ENCODE measurements at regions not wholly inside any gene's neighbourhood (a gene's known extent, or its start where the extent isn't known, plus 50 kb on each side); places are given as distances from the start of the nearest gene placed in this dataset.
"Not testable (repeated sequence)": the region's sequence is repeated elsewhere in the genome, so short reads cannot be mapped to it uniquely, and the experiment has no call there.

DNA sequence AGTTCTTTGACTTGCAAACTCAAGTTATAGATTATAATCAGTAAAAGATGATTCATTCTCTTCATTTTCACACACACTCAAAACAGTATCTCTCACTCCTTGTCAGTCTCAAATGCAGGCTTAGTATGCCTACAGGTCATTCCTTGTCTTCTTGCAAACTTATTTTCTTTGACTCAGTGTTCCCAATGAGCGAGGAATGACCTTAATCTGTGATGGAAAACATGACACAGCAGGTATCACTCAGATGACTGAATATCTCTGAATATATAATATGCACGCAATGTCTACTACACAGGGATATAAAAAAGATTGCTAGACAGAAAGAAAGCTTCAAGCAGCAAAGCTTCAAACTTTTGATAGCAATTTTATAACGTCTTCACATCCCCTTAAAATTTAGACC lies 127.8 kb upstream of the RGPD4 start:
- no peak for DNase-seq
- CTCF ChIA-PET, result no interaction called here
- Mint-ChIP-seq H3K27ac (no peak overlapping the region), H3K4me3 (no peak overlapping the region), H3K27me3 (no peaks in the 10 kb centered on the region), H3K4me1 (no peaks in the 10 kb centered on the region), H3K9me3 (ENCODE audit: low read depth) (no peaks in the 10 kb centered on the region), H3K36me3 (ENCODE audit: low read depth) (no peaks in the 10 kb centered on the region)
- no peak for ATAC-seq
- intact Hi-C loops (cut with DNase I, micrococcal nuclease), result no loop called here
- POLR2A ChIA-PET, result no interaction called here

DNA sequence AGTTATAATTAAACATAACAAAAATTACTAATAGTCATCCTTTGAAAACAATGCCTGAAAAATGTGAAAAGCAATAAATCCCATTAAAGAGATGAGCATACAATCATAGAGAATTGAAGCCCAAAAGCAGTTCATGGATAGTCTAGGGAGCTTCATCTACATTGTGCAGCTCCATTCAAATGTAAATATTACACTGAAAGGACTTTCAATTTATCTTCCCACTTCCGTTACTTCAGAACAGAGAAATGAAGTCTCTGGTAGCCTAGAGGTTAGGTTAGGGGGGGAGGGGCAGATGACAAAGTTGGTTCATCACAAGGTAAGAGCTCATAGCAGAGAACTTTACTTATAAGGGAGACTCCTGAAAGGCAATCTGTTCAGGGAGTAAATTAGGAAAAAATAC lies 126.6 kb upstream of the RGPD4 start:
- DNase-seq, result no peak
- Mint-ChIP-seq H3K27me3 (no peaks in the 10 kb centered on the region), H3K36me3 (ENCODE audit: low read depth) (no peaks in the 10 kb centered on the region), H3K4me1 (no peaks in the 10 kb centered on the region), H3K9me3 (ENCODE audit: low read depth) (no peaks in the 10 kb centered on the region), H3K27ac (no peak overlapping the region), H3K4me3 (no peak overlapping the region)
- intact Hi-C loops (cut with DNase I, micrococcal nuclease), result no loop called here
- ChIA-PET POLR2A (no interaction called here), CTCF (interaction anchor here (0.6 kb wide), 1 partner anchor 23 kb away, joined by 3 read pairs; no protein-coding TSS in a partner anchor)
- ATAC-seq, result no peak

DNA sequence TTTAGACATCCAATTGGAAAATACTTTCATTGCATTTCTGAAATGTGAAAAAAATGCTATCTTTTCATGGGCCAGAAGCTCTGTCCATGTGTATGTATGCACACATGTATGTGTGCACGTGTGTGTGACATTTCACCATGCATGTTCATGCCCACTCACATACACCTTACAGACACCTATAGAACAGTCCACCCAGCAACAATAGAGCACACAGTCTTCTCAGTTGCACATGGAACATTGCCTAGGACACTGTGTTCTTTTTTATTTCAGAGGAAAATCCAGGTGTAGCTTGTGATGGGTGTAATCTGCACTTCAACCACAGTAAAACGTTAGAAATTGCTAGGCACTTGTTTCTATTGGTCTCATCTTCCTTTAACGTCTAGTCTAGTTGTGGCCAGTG lies 114.8 kb upstream of the RGPD4 start:
- intact Hi-C loops (cut with DNase I, micrococcal nuclease), result no loop called here
- no peaks in the 10 kb centered on the region for H3K36me3 Mint-ChIP-seq (ENCODE audit: low read depth)
- POLR2A ChIA-PET, result no interaction called here
- no peak overlapping the region for H3K4me3 Mint-ChIP-seq
- H3K27me3 Mint-ChIP-seq, result no peaks in the 10 kb centered on the region
- ATAC-seq (no peak), DNase-seq (no peak)
- CTCF ChIA-PET, result no interaction called here
- no peak overlapping the region for H3K27ac Mint-ChIP-seq
- H3K9me3 Mint-ChIP-seq (ENCODE audit: low read depth), result no peaks in the 10 kb centered on the region
- peaks cover 5% of the 10 kb centered on the region for H3K4me1 Mint-ChIP-seq

DNA sequence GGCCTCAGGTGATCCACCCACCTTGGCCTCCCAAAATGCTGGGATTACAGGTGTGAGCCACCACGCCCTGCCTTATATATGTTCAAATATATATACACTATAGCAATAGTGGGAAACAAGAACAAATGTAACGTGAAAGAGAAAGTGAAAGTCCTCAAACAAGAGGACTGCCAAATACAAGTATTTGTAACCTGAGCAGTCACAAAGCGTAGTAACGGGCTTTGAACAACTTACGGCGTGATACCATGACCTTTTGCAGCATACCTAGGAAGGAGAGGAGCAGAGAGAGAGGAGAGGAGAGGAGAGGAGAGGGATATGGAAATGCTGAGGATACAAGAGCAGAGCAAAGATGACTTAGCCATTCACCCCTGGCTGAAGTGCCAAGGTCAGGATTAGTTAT lies 113.8 kb upstream of the RGPD4 start:
- peak overlapping the region; percentile 46 for H3K4me3 Mint-ChIP-seq
- POLR2A ChIA-PET, result no interaction called here

DNA sequence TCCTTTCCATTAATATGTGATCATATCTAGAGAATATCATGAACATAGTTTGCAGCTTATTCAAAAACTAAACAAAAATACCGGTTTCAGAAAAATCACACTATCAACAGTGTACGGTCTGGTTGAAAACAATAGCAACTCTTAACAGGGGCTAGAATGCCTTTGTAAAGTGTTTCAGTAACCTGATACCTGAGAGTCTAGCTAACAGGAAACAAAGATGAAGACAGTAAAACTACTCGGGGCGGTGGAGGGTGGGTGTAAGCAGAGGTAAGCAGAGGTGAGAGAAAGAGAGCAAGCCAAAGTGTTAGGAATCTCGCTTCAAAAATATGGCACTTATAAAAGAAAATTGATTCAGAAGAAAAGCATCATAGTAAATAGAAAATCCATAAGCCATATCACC lies 109.0 kb upstream of the RGPD4 start:
- H3K27me3 Mint-ChIP-seq, result no peaks in the 10 kb centered on the region

More for the DNA sequence above, 113.8 kb upstream of the RGPD4 start:
- CTCF ChIA-PET, result no interaction called here
- H3K9me3 Mint-ChIP-seq (ENCODE audit: low read depth), result no peaks in the 10 kb centered on the region
- ATAC-seq (peak; percentile 44), DNase-seq (no peak)
- intact Hi-C loops (cut with DNase I, micrococcal nuclease), result no loop called here
- H3K27me3 Mint-ChIP-seq, result no peaks in the 10 kb centered on the region
- peaks cover 5% of the 10 kb centered on the region for H3K4me1 Mint-ChIP-seq
- no peak overlapping the region for H3K27ac Mint-ChIP-seq
- no peaks in the 10 kb centered on the region for H3K36me3 Mint-ChIP-seq (ENCODE audit: low read depth)

DNA sequence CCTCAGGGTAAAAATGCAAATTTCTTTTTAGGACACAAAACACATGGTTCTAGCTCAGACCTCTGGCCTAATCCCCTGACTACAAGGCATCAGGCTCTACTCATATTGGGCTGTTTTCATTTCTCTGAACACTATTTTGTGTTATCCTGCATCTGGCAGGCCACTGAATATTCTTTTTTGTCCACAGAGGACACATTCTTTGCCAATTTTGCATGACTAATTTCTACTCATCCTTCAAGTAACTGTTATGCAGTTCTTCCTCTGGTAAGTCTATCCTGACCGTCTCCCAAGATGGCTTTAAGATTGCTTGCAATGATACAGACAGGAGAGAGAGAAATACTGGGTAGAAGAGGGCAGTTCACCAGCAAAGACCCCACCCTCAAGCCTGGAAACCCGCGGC lies 107.6 kb upstream of the RGPD4 start:
- ChIA-PET POLR2A (no interaction called here), CTCF (no interaction called here)
- no peak for ATAC-seq
- Mint-ChIP-seq H3K9me3 (ENCODE audit: low read depth) (no peaks in the 10 kb centered on the region), H3K4me1 (no peaks in the 10 kb centered on the region), H3K4me3 (no peak overlapping the region), H3K27ac (no peak overlapping the region), H3K27me3 (no peaks in the 10 kb centered on the region), H3K36me3 (ENCODE audit: low read depth) (no peaks in the 10 kb centered on the region)
- DNase-seq, result no peak
- intact Hi-C loops (cut with DNase I, micrococcal nuclease), result no loop called here

More for the DNA sequence above, 109.0 kb upstream of the RGPD4 start:
- ATAC-seq (no peak), DNase-seq (no peak)
- Mint-ChIP-seq H3K27ac (no peak overlapping the region), H3K9me3 (ENCODE audit: low read depth) (no peaks in the 10 kb centered on the region), H3K4me3 (no peak overlapping the region), H3K36me3 (ENCODE audit: low read depth) (no peaks in the 10 kb centered on the region), H3K4me1 (peaks cover 4% of the 10 kb centered on the region)
- ChIA-PET CTCF (no interaction called here), POLR2A (no interaction called here)
- intact Hi-C loops (cut with DNase I, micrococcal nuclease), result no loop called here

DNA sequence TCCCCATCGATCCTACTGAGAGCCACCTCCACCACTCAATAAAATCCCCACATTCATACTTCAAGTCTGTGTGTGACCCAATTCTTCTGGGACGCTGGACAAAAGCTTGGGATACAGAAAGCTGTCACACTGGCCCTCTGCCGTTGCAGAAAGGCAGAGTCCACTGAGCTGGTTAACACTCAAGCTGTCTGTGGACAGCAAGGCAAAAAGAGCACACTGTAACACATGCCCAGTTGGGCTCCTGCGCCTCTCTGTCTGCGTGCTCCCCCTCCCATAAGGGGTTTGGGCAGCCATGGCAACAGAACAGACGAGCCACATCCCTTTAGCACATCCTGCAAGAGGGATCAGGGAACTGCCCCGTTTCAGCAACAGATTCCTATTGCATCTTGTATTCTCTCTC lies 106.9 kb upstream of the RGPD4 start:
- H3K27ac Mint-ChIP-seq, result no peak overlapping the region
- ATAC-seq, result no peak
- CTCF ChIA-PET, result no interaction called here

DNA sequence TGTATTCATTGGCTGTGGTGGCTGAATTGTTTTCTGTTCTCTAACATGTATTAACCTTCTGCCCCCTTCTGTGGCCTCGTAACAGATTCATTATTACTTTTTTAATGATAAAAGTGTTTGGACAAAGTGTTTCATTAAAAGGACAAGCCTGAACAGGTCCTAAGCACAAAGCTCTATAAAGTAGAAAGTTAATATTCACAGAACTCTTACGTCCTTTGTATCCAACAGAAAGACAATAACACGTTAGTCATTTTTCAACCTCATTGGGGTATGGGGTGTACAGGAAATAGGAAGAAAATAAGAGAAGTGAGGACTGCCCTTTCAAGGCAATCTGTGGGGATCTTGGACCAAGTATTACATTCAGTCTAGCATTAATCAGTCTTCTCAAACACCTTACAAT lies 105.5 kb upstream of the RGPD4 start:
- intact Hi-C loops (cut with DNase I, micrococcal nuclease), result no loop called here
- no peak overlapping the region for H3K27ac Mint-ChIP-seq
- peaks cover 2% of the 10 kb centered on the region for H3K9me3 Mint-ChIP-seq (ENCODE audit: low read depth)
- ChIA-PET POLR2A (no interaction called here), CTCF (no interaction called here)
- no peaks in the 10 kb centered on the region for H3K27me3 Mint-ChIP-seq
- no peak for DNase-seq
- no peak overlapping the region for H3K4me3 Mint-ChIP-seq
- H3K36me3 Mint-ChIP-seq (ENCODE audit: low read depth), result no peaks in the 10 kb centered on the region
- ATAC-seq, result no peak
- H3K4me1 Mint-ChIP-seq, result no peaks in the 10 kb centered on the region

More for the DNA sequence above, 106.9 kb upstream of the RGPD4 start:
- no peak overlapping the region for H3K4me3 Mint-ChIP-seq
- H3K27me3 Mint-ChIP-seq, result no peaks in the 10 kb centered on the region
- intact Hi-C loops (cut with DNase I, micrococcal nuclease), result no loop called here
- no peaks in the 10 kb centered on the region for H3K36me3 Mint-ChIP-seq (ENCODE audit: low read depth)
- no peak for DNase-seq
- POLR2A ChIA-PET, result no interaction called here
- H3K9me3 Mint-ChIP-seq (ENCODE audit: low read depth), result peaks cover 2% of the 10 kb centered on the region
- no peaks in the 10 kb centered on the region for H3K4me1 Mint-ChIP-seq

DNA sequence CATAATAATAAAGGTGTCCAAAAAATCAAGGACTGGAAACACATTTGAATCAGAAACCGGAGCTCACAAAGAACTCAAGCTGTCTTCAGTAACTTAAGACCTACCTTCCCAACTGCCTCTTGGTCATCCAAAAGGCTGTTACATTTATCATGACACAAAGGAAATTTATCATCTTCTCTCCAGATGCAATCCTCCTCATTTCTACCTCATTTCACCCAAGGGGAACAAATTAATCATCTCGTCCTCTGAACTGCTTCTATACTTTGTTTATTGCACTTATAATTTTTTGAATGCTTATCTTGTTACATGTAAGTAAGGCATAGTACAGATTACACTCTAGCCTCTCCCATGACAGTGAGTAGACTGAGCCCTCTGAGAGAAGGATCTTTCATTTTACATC lies 105.1 kb upstream of the RGPD4 start:
- no peaks in the 10 kb centered on the region for H3K4me1 Mint-ChIP-seq
- POLR2A ChIA-PET, result no interaction called here
- H3K27me3 Mint-ChIP-seq, result no peaks in the 10 kb centered on the region
- intact Hi-C loops (cut with DNase I, micrococcal nuclease), result no loop called here
- H3K36me3 Mint-ChIP-seq (ENCODE audit: low read depth), result no peaks in the 10 kb centered on the region
- CTCF ChIA-PET, result no interaction called here
- ATAC-seq (no peak), DNase-seq (no peak)
- H3K4me3 Mint-ChIP-seq, result no peak overlapping the region
- H3K27ac Mint-ChIP-seq, result no peak overlapping the region
- peaks cover 2% of the 10 kb centered on the region for H3K9me3 Mint-ChIP-seq (ENCODE audit: low read depth)

DNA sequence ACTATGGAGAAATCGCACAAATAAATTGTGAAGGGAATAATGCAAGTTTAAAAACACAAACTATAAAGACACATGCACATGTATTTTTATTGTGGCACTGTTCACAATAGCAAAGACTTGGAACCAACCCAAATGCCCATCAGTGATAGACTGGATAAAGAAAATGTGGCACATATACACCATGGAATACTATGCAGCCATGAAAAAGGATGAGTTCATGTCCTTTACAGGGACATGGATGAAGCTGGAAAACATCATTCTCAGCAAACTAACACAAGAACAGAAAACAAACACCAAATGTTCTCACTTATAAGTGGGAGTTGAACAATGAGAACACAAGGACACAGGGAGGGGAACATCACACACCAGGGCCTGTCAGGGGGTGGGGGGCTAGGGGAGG lies 100.9 kb upstream of the RGPD4 start:
- CTCF ChIA-PET; DNase-seq; H3K27ac Mint-ChIP-seq; H3K9me3 Mint-ChIP-seq (ENCODE audit: low read depth); intact Hi-C loops (cut with DNase I, micrococcal nuclease); H3K4me3 Mint-ChIP-seq; ATAC-seq; POLR2A ChIA-PET; H3K36me3 Mint-ChIP-seq (ENCODE audit: low read depth); H3K27me3 Mint-ChIP-seq; H3K4me1 Mint-ChIP-seq: not testable (repeated sequence)

DNA sequence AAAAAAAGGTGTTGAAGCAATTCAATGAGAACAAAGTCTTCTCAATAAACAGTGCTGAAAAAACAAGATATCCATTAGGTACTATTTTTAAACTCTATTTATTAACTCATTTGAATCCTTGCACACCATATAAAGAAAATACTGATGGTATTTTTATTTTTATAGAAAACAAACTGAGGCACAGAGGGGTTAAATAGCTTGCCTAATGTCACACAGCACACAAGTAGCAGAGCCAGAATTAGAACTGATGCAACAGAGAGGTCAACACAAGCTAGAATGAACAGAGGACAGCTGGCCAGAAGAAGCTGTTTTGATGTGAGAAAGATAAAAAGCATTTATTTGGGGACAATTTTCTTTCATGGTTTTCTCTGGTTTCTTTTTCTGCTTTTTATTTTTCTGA lies 99.4 kb upstream of the RGPD4 start:
- Mint-ChIP-seq H3K27me3 (no peaks in the 10 kb centered on the region), H3K4me3 (no peak overlapping the region), H3K4me1 (no peaks in the 10 kb centered on the region), H3K36me3 (ENCODE audit: low read depth) (no peaks in the 10 kb centered on the region), H3K27ac (no peak overlapping the region), H3K9me3 (ENCODE audit: low read depth) (peaks cover 2% of the 10 kb centered on the region)
- DNase-seq (no peak), ATAC-seq (no peak)
- CTCF ChIA-PET, result no interaction called here
- intact Hi-C loops (cut with DNase I, micrococcal nuclease), result no loop called here
- POLR2A ChIA-PET, result no interaction called here

DNA sequence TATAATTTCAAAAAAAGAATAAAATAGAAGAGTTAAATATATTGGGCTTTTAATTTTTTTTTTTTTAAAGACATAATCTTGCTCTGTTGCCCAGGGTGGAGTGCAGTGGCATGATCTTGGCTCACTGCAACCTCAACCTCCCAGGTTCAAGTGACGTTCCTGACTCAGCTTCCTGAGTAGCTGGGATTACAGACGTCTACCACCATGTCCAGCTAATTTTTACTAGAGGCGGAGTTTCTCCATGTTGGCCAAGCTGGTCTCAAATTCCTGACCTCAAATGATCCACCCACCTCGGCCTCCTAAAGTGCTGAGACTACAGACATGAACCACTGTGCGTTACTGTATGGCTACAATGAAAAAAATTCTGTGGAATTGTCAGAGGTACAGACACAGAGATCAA lies 98.1 kb upstream of the RGPD4 start:
- ATAC-seq (no peak), DNase-seq (no peak)
- Mint-ChIP-seq H3K4me1 (no peaks in the 10 kb centered on the region), H3K4me3 (no peak overlapping the region), H3K36me3 (ENCODE audit: low read depth) (no peaks in the 10 kb centered on the region), H3K27me3 (no peaks in the 10 kb centered on the region), H3K9me3 (ENCODE audit: low read depth) (peaks cover 2% of the 10 kb centered on the region), H3K27ac (no peak overlapping the region)
- intact Hi-C loops (cut with DNase I, micrococcal nuclease), result no loop called here
- POLR2A ChIA-PET, result no interaction called here
- CTCF ChIA-PET, result no interaction called here

DNA sequence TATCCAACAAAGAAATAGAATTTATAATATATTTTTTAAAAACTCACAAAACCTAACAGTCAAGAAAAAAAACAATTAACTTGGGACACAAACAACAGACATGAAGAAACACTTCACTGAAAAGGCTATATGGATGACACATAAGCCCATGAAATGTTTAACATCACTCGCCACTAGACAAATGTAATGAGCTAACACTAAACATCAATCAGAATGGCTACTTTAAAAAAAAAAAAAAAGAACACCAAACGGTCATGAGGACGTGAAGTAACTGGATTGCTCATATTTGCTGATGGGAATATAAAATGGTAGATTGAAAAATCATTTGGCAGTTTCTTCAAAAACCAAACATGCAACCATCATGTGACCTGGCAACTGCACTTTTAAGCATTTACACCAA lies 97.3 kb upstream of the RGPD4 start:
- H3K4me1 Mint-ChIP-seq, result no peaks in the 10 kb centered on the region
- H3K4me3 Mint-ChIP-seq, result no peak overlapping the region
- H3K27me3 Mint-ChIP-seq, result no peaks in the 10 kb centered on the region
- H3K27ac Mint-ChIP-seq, result no peak overlapping the region
- no peak for ATAC-seq
- no peak for DNase-seq
- no peaks in the 10 kb centered on the region for H3K36me3 Mint-ChIP-seq (ENCODE audit: low read depth)
- ChIA-PET CTCF (interaction anchor here (1.1 kb wide), 1 partner anchor 14 kb away, joined by 3 read pairs; no protein-coding TSS in a partner anchor), POLR2A (no interaction called here)
- H3K9me3 Mint-ChIP-seq (ENCODE audit: low read depth), result peaks cover 2% of the 10 kb centered on the region
- intact Hi-C loops (cut with DNase I, micrococcal nuclease), result no loop called here
